ENCODE measurements at regions not wholly inside any gene's neighbourhood (a gene's known extent, or its start where the extent isn't known, plus 50 kb on each side); places are given as distances from the start of the nearest gene placed in this dataset.

DNA sequence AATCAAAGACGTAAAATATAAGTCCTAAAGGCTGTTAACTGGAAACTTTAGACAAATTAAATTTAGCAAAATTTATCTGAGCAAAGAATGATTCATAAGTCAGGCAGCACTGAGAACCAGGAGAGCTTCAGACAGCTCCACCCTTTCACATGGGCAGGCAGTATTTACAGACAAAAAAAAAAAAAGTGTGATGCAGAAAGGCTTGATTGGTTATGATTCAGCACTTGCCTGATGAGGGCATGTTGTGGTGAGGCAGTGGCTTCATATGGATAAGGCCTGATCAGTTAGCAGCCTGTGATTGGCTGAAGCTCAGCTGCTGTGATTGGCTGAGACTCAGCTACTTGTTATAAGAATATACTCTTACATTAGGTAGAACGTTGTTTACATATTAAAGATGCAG, 495.4 kb upstream of the POM121L12 start:
- no peak for TF ChIP-seq MAX (IDR thresholded peaks at IDR 0.05)
- no peak for TF ChIP-seq TCF12 (IDR thresholded peaks at IDR 0.05; ENCODE audit: low read depth)
- no peak for TF ChIP-seq EP300 (IDR thresholded peaks at IDR 0.05; ENCODE audit: borderline replicate concordance)

All from Ishikawa (cell line).